ENCODE measurements at regions not wholly inside any gene's neighbourhood (a gene's known extent, or its start where the extent isn't known, plus 50 kb on each side); places are given as distances from the start of the nearest gene placed in this dataset.

DNA sequence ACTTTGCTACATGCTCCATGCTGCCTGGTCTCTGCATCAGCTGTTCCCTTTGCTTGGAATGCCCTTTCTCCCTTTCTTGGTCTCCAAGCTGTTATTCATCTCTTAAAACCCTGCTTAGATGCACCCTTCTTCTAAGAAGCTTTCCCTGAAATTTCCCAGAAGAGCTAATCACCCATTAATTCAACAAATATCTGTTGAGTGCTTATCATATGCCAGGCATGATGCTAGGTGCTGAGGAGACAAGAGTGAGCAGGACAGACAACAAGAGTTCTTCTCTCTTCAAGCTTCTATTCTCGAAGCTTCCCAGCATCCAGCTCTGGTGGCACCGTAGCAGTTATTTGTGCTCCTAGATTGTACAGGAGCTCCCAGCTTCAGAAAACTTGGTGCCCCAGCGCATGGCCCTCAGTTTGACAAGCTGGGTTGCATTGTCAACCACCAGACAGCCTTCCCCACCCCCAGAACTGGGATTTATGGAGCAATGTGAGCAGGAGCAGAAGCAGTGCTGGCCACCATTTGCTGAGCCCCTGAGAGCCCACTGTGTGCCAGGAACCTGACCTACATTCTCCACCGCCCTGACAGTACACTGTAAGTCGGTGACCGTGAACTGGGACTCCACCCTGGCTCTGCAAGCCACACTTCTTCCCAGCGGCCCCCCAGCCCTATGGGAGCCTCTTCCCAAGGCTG lies 68.0 kb upstream of the ACOT11 start:
- no peak overlapping the region for H3K27ac ChIP-seq (ENCODE audit: low read depth in 1 of 2, low read length in 2 of 2)
- 85% methylated on average over 7 of the region's 7 CpGs for WGBS

GRCh38 chr1:54479251-54479650 lies 68.8 kb upstream of the ACOT11 start:
- no peak overlapping the region for H3K9ac ChIP-seq (ENCODE audit: low read depth in 1 of 2, low read length in 2 of 2)
- TF ChIP-seq NR2F2 (IDR thresholded peaks at IDR 0.05) = no peak
- no peak for TF ChIP-seq HNF4A (conservative IDR thresholded peaks at IDR 0.05)
- no peak for TF ChIP-seq SP1 (IDR thresholded peaks at IDR 0.05)
- TF ChIP-seq EGR1 (IDR thresholded peaks at IDR 0.05; ENCODE audit: low read depth in 2 of 2) = no peak
- TF ChIP-seq, protein P1, sequence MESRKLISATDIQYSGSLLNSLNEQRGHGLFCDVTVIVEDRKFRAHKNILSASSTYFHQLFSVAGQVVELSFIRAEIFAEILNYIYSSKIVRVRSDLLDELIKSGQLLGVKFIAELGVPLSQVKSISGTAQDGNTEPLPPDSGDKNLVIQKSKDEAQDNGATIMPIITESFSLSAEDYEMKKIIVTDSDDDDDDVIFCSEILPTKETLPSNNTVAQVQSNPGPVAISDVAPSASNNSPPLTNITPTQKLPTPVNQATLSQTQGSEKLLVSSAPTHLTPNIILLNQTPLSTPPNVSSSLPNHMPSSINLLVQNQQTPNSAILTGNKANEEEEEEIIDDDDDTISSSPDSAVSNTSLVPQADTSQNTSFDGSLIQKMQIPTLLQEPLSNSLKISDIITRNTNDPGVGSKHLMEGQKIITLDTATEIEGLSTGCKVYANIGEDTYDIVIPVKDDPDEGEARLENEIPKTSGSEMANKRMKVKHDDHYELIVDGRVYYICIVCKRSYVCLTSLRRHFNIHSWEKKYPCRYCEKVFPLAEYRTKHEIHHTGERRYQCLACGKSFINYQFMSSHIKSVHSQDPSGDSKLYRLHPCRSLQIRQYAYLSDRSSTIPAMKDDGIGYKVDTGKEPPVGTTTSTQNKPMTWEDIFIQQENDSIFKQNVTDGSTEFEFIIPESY (IDR thresholded peaks at IDR 0.05) = no peak
- TF ChIP-seq FOXA1 (IDR thresholded peaks at IDR 0.05) = no peak
- TF ChIP-seq TAF1 (conservative IDR thresholded peaks at IDR 0.05) = no peak
- no peak for TF ChIP-seq RAD21 (IDR thresholded peaks at IDR 0.05)
- TF ChIP-seq YY1 (IDR thresholded peaks at IDR 0.05) = no peak
- no peak for DNase-seq (ENCODE audit: low spot score)
- peaks cover 4 to 17% (median 6%) of the 10 kb centered on the region in 4 donors for H3K4me1 ChIP-seq (ENCODE audit: control insufficient read depth in 4 of 4, insufficient read depth in 4 of 4, low read length in 3 of 4)
- no peak overlapping the region for H3K4me3 ChIP-seq (ENCODE audit: low read depth in 1 of 3, low read length in 3 of 3)
- no peaks in the 10 kb centered on the region for H3K9me3 ChIP-seq (ENCODE audit: control insufficient read depth in 4 of 4, low read length in 3 of 4)
- H3K36me3 ChIP-seq (ENCODE audit: control insufficient read depth in 4 of 4, insufficient read depth in 3 of 4, low read depth in 1 of 4, low read length in 3 of 4) = no peaks in the 10 kb centered on the region
- WGBS = 92% methylated on average over 5 of the region's 5 CpGs
- no peak overlapping the region for H3K27ac ChIP-seq (ENCODE audit: low read depth in 1 of 2, low read length in 2 of 2)
- H3K27me3 ChIP-seq (ENCODE audit: control insufficient read depth in 4 of 4, insufficient read depth in 4 of 4, low read length in 3 of 4) = no peaks in the 10 kb centered on the region

More for the DNA sequence above, 68.0 kb upstream of the ACOT11 start:
- Histone ChIP-seq H3K27me3 (ENCODE audit: control insufficient read depth in 4 of 4, insufficient read depth in 4 of 4, low read length in 3 of 4) (no peaks in the 10 kb centered on the region), H3K9ac (ENCODE audit: low read depth in 1 of 2, low read length in 2 of 2) (no peak overlapping the region), H3K4me3 (ENCODE audit: low read depth in 1 of 3, low read length in 3 of 3) (no peak overlapping the region), H3K9me3 (ENCODE audit: control insufficient read depth in 4 of 4, low read length in 3 of 4) (no peaks in the 10 kb centered on the region), H3K36me3 (ENCODE audit: control insufficient read depth in 4 of 4, insufficient read depth in 3 of 4, low read depth in 1 of 4, low read length in 3 of 4) (no peaks in the 10 kb centered on the region), H3K4me1 (ENCODE audit: control insufficient read depth in 4 of 4, insufficient read depth in 4 of 4, low read length in 3 of 4) (peaks cover 0 to 16% (median 8%) of the 10 kb centered on the region in 4 donors)
- no peak for DNase-seq (ENCODE audit: low spot score)
- no peak for TF ChIP-seq GABPA (IDR thresholded peaks at IDR 0.05 in 1 of 2, conservative IDR thresholded peaks at IDR 0.05 in 1 of 2)
- no peak for TF ChIP-seq NR2F2 (IDR thresholded peaks at IDR 0.05)
- no peak for TF ChIP-seq CTCF (IDR thresholded peaks at IDR 0.05; ENCODE audit: low read depth, low read length, missing input control)
- TF ChIP-seq YY1 (IDR thresholded peaks at IDR 0.05) = no peak
- TF ChIP-seq ATF3 (IDR thresholded peaks at IDR 0.05) = no peak
- no peak for TF ChIP-seq EGR1 (IDR thresholded peaks at IDR 0.05; ENCODE audit: low read depth in 2 of 2)
- no peak for TF ChIP-seq TAF1 (conservative IDR thresholded peaks at IDR 0.05)
- TF ChIP-seq FOXA1 (IDR thresholded peaks at IDR 0.05) = no peak
- no peak for TF ChIP-seq RAD21 (IDR thresholded peaks at IDR 0.05)
- TF ChIP-seq FOXA2 (IDR thresholded peaks at IDR 0.05) = no peak
- TF ChIP-seq REST (IDR thresholded peaks at IDR 0.05) = no peak

Measured in liver (tissue), 8 donors.